Fibroblast of lung (primary cell): ENCODE measurements at regions not wholly inside any gene's neighbourhood (a gene's known extent, or its start where the extent isn't known, plus 50 kb on each side); places are given as distances from the start of the nearest gene placed in this dataset.

ENCODE experiments used
- DNase-seq, 2 donors: peaks; one replicate each; pipeline versions ENCODE4 v3.0.0 to v3.0.0-alpha.2; 2010; ENCODE audit warnings: low read depth in 2 of 2
- H2AFZ ChIP-seq: 2 replicates; pipeline ENCODE4 v1.5.1; 2012; ENCODE audit warnings: low read length, control low read depth, inconsistent platforms
- H3K27ac ChIP-seq: 2 replicates; pipeline ENCODE4 v1.5.1; 2011; ENCODE audit warnings: low read length, control low read depth; ENCODE audit not compliant: insufficient read depth
- H3K27me3 ChIP-seq: 2 replicates; pipeline ENCODE4 v1.5.1; 2011; ENCODE audit warnings: mild to moderate bottlenecking, low read length; ENCODE audit not compliant: control insufficient read depth, insufficient read depth
- H3K36me3 ChIP-seq: 2 replicates; pipeline ENCODE4 v1.5.1; 2011; ENCODE audit warnings: low read length; ENCODE audit not compliant: control insufficient read depth, insufficient read depth
- H3K4me1 ChIP-seq: 2 replicates; pipeline ENCODE4 v1.5.1; 2011; ENCODE audit warnings: low read length; ENCODE audit not compliant: control insufficient read depth, insufficient read depth; ENCODE audit errors: extremely low read depth
- H3K4me2 ChIP-seq: 2 replicates; pipeline ENCODE4 v1.5.1; 2011; ENCODE audit warnings: low read length, control low read depth; ENCODE audit not compliant: insufficient read depth; ENCODE audit errors: extremely low read depth
- H3K4me3 ChIP-seq, 4 experiments: fragments of 200-600 bp in 1 of 4; sonication (generic) in 1 of 4; replicated peaks in 1 of 4; 2 replicates each; pipeline ENCODE4 v1.5.1; 2011 to 2016; ENCODE audit warnings: low read length in 4 of 4, low read depth in 3 of 4, mild to moderate bottlenecking in 3 of 4, control low read depth in 2 of 4, inconsistent platforms in 1 of 4, mixed read lengths in 1 of 4; ENCODE audit not compliant: insufficient read depth in 1 of 4; ENCODE audit errors: control extremely low read depth in 1 of 4
- H3K79me2 ChIP-seq: 2 replicates; pipeline ENCODE4 v1.5.1; 2012; ENCODE audit warnings: mild to moderate bottlenecking, low read length, inconsistent platforms; ENCODE audit not compliant: control insufficient read depth, insufficient read depth
- H3K9ac ChIP-seq: 2 replicates; pipeline ENCODE4 v1.5.1; 2011; ENCODE audit warnings: mild to moderate bottlenecking, low read length, control low read depth; ENCODE audit not compliant: insufficient read depth
- H3K9me3 ChIP-seq: 2 replicates; pipeline ENCODE4 v1.5.1; 2012; ENCODE audit warnings: low read depth, low read length; ENCODE audit not compliant: control insufficient read depth, insufficient read depth
- H4K20me1 ChIP-seq: 2 replicates; pipeline ENCODE4 v1.5.1; 2011; ENCODE audit warnings: low read length; ENCODE audit not compliant: control insufficient read depth, insufficient read depth; ENCODE audit errors: extremely low read depth
- CTCF ChIP-seq, 2 donors: IDR thresholded peaks in 1 of 2; conservative IDR thresholded peaks in 1 of 2; 1 replicate in 1 of 2; 2 replicates in 1 of 2; pipeline ENCODE4 v1.5.1; 2011 to 2012; ENCODE audit warnings: low read length in 2 of 2, control low read depth in 1 of 2, inconsistent platforms in 1 of 2, low read depth in 1 of 2, mild to moderate bottlenecking in 1 of 2
- EZH2 ChIP-seq: IDR thresholded peaks from 2 replicates; pipeline ENCODE4 v1.5.1; 2012; ENCODE audit warnings: low read length, control low read depth, mild to moderate bottlenecking; ENCODE audit errors: missing control alignments

GRCh38 chr12:108029051-108029835 lies 99.8 kb upstream of the WSCD2 start:
- H3K27ac ChIP-seq: no peak overlapping the region
- no peak overlapping the region for H3K4me3 ChIP-seq
- no peak overlapping the region for H3K4me2 ChIP-seq
- no peaks in the 10 kb centered on the region for H3K79me2 ChIP-seq
- TF ChIP-seq EZH2: no peak
- TF ChIP-seq CTCF (conservative IDR thresholded peaks at IDR 0.05 in 1 of 2, IDR thresholded peaks at IDR 0.05 in 1 of 2; ENCODE audit: low read depth in 1 of 2, low read length in 2 of 2): no peak
- H3K36me3 ChIP-seq: no peaks in the 10 kb centered on the region
- H2AFZ ChIP-seq: no peak overlapping the region
- no peaks in the 10 kb centered on the region for H3K9me3 ChIP-seq
- DNase-seq: no peak
- H3K27me3 ChIP-seq: no peaks in the 10 kb centered on the region
- no peak overlapping the region for H3K9ac ChIP-seq
- no peaks in the 10 kb centered on the region for H3K4me1 ChIP-seq
- H4K20me1 ChIP-seq: no peaks in the 10 kb centered on the region

GRCh38 chr12:108033090-108033489 lies 96.0 kb upstream of the WSCD2 start:
- DNase-seq: no peak
- no peaks in the 10 kb centered on the region for H3K27me3 ChIP-seq
- H3K79me2 ChIP-seq: no peaks in the 10 kb centered on the region
- no peaks in the 10 kb centered on the region for H4K20me1 ChIP-seq
- H3K4me3 ChIP-seq: no peak overlapping the region
- no peak overlapping the region for H3K9ac ChIP-seq
- no peak overlapping the region for H3K4me2 ChIP-seq
- H3K27ac ChIP-seq: no peak overlapping the region
- H3K4me1 ChIP-seq: no peaks in the 10 kb centered on the region
- H3K9me3 ChIP-seq: no peaks in the 10 kb centered on the region
- no peak overlapping the region for H2AFZ ChIP-seq
- H3K36me3 ChIP-seq: no peaks in the 10 kb centered on the region
- TF ChIP-seq CTCF (conservative IDR thresholded peaks at IDR 0.05 in 1 of 2, IDR thresholded peaks at IDR 0.05 in 1 of 2; ENCODE audit: low read depth in 1 of 2, low read length in 2 of 2) (no peak), EZH2 (no peak)

- no peaks in the 10 kb centered on the region for H4K20me1 ChIP-seq
- no peak overlapping the region for H3K4me3 ChIP-seq
- no peak overlapping the region for H3K27ac ChIP-seq
- no peak for DNase-seq
- H3K9me3 ChIP-seq: no peaks in the 10 kb centered on the region
- H3K36me3 ChIP-seq: no peaks in the 10 kb centered on the region
- H3K27me3 ChIP-seq: no peaks in the 10 kb centered on the region
- no peak overlapping the region for H2AFZ ChIP-seq
- H3K4me2 ChIP-seq: no peak overlapping the region
- H3K9ac ChIP-seq: no peak overlapping the region
- TF ChIP-seq EZH2: no peak
- no peak for TF ChIP-seq CTCF (conservative IDR thresholded peaks at IDR 0.05 in 1 of 2, IDR thresholded peaks at IDR 0.05 in 1 of 2; ENCODE audit: low read depth in 1 of 2, low read length in 2 of 2)
- no peaks in the 10 kb centered on the region for H3K4me1 ChIP-seq
- H3K79me2 ChIP-seq: no peaks in the 10 kb centered on the region
Measured at GRCh38 chr12:108035372-108035771, 93.7 kb upstream of the WSCD2 start.
